ENCODE measurements at regions not wholly inside any gene's neighbourhood (a gene's known extent, or its start where the extent isn't known, plus 50 kb on each side); places are given as distances from the start of the nearest gene placed in this dataset.
"Not testable (repeated sequence)": the region's sequence is repeated elsewhere in the genome, so short reads cannot be mapped to it uniquely, and the experiment has no call there.

GRCh38 chr12:74725154-74725553, 187.5 kb downstream of the ATXN7L3B start:
- no peaks in the 10 kb centered on the region for H3K9me3 Mint-ChIP-seq
- H3K4me1 Mint-ChIP-seq (ENCODE audit: low read depth in 2 of 2), result no peaks in the 10 kb centered on the region
- H3K36me3 Mint-ChIP-seq (ENCODE audit: insufficient read depth), result no peaks in the 10 kb centered on the region
- no peaks in the 10 kb centered on the region for H3K27me3 Mint-ChIP-seq
- H3K27ac Mint-ChIP-seq, result no peak overlapping the region
- ATAC-seq (replicated peaks) (no peak), DNase-seq (no peak)
- H3K4me3 Mint-ChIP-seq, result no peak overlapping the region

GRCh38 chr12:74728006-74728405, 190.4 kb downstream of the ATXN7L3B start:
- DNase-seq (no peak), ATAC-seq (replicated peaks) (no peak)
- Mint-ChIP-seq H3K36me3 (ENCODE audit: insufficient read depth) (no peaks in the 10 kb centered on the region), H3K27ac (no peak overlapping the region), H3K9me3 (no peaks in the 10 kb centered on the region), H3K4me1 (ENCODE audit: low read depth in 2 of 2) (no peaks in the 10 kb centered on the region), H3K4me3 (no peak overlapping the region), H3K27me3 (no peaks in the 10 kb centered on the region)

GRCh38 chr12:74732164-74732784, 194.6 kb downstream of the ATXN7L3B start:
- no peaks in the 10 kb centered on the region for H3K36me3 Mint-ChIP-seq (ENCODE audit: insufficient read depth)
- no peak for ATAC-seq (replicated peaks)
- no peak overlapping the region for H3K27ac Mint-ChIP-seq
- H3K27me3 Mint-ChIP-seq, result no peaks in the 10 kb centered on the region
- no peaks in the 10 kb centered on the region for H3K9me3 Mint-ChIP-seq
- no peak overlapping the region for H3K4me3 Mint-ChIP-seq
- no peak for DNase-seq
- H3K4me1 Mint-ChIP-seq (ENCODE audit: low read depth in 2 of 2), result no peaks in the 10 kb centered on the region

GRCh38 chr12:74732826-74733225, 195.2 kb downstream of the ATXN7L3B start:
- H3K4me3 Mint-ChIP-seq, result no peak overlapping the region
- no peaks in the 10 kb centered on the region for H3K4me1 Mint-ChIP-seq (ENCODE audit: low read depth in 2 of 2)
- ATAC-seq (replicated peaks), result no peak
- H3K27ac Mint-ChIP-seq, result no peak overlapping the region
- no peaks in the 10 kb centered on the region for H3K9me3 Mint-ChIP-seq
- no peak for DNase-seq
- H3K27me3 Mint-ChIP-seq, result no peaks in the 10 kb centered on the region
- no peaks in the 10 kb centered on the region for H3K36me3 Mint-ChIP-seq (ENCODE audit: insufficient read depth)

- Mint-ChIP-seq H3K9me3 (no peaks in the 10 kb centered on the region), H3K36me3 (ENCODE audit: insufficient read depth) (no peaks in the 10 kb centered on the region), H3K27me3 (no peaks in the 10 kb centered on the region), H3K4me3 (no peak overlapping the region), H3K27ac (no peak overlapping the region), H3K4me1 (ENCODE audit: low read depth in 2 of 2) (no peaks in the 10 kb centered on the region)
- no peak for DNase-seq
- ATAC-seq (replicated peaks), result no peak
Observed at GRCh38 chr12:74741112-74741511, 203.5 kb downstream of the ATXN7L3B start.

GRCh38 chr12:74747305-74747704, 209.7 kb downstream of the ATXN7L3B start:
- peaks cover 1 to 3% of the 10 kb centered on the region in 2 donors for H3K9me3 Mint-ChIP-seq
- no peaks in the 10 kb centered on the region for H3K36me3 Mint-ChIP-seq (ENCODE audit: insufficient read depth)
- no peaks in the 10 kb centered on the region for H3K27me3 Mint-ChIP-seq
- H3K27ac Mint-ChIP-seq, result no peak overlapping the region
- DNase-seq (no peak), ATAC-seq (replicated peaks) (no peak)
- H3K4me3 Mint-ChIP-seq, result no peak overlapping the region
- no peaks in the 10 kb centered on the region for H3K4me1 Mint-ChIP-seq (ENCODE audit: low read depth in 2 of 2)

GRCh38 chr12:74751441-74751840, 213.8 kb downstream of the ATXN7L3B start:
- Mint-ChIP-seq H3K4me1 (ENCODE audit: low read depth in 2 of 2) (no peaks in the 10 kb centered on the region), H3K27me3 (no peaks in the 10 kb centered on the region), H3K27ac (no peak overlapping the region), H3K4me3 (no peak overlapping the region), H3K36me3 (ENCODE audit: insufficient read depth) (no peaks in the 10 kb centered on the region), H3K9me3 (peaks cover 6 to 8% of the 10 kb centered on the region in 2 donors)
- DNase-seq (no peak), ATAC-seq (replicated peaks) (no peak)

- Mint-ChIP-seq H3K36me3 (ENCODE audit: insufficient read depth) (no peaks in the 10 kb centered on the region), H3K4me3 (no peak overlapping the region), H3K4me1 (ENCODE audit: low read depth in 2 of 2) (no peaks in the 10 kb centered on the region), H3K9me3 (peaks cover 6 to 8% of the 10 kb centered on the region in 2 donors), H3K27me3 (no peaks in the 10 kb centered on the region), H3K27ac (no peak overlapping the region)
- ATAC-seq (replicated peaks), result no peak
- no peak for DNase-seq
Observed at GRCh38 chr12:74752215-74752614, 214.6 kb downstream of the ATXN7L3B start.

- no peaks in the 10 kb centered on the region for H3K9me3 Mint-ChIP-seq
- H3K27me3 Mint-ChIP-seq, result no peaks in the 10 kb centered on the region
- H3K36me3 Mint-ChIP-seq (ENCODE audit: insufficient read depth), result no peaks in the 10 kb centered on the region
- H3K4me3 Mint-ChIP-seq, result no peak overlapping the region
- no peak overlapping the region for H3K27ac Mint-ChIP-seq
- no peaks in the 10 kb centered on the region for H3K4me1 Mint-ChIP-seq (ENCODE audit: low read depth in 2 of 2)
- DNase-seq (no peak), ATAC-seq (replicated peaks) (no peak)
Observed at GRCh38 chr12:74770552-74770951, 232.9 kb downstream of the ATXN7L3B start.

GRCh38 chr12:74775276-74775675, 237.6 kb downstream of the ATXN7L3B start:
- no peaks in the 10 kb centered on the region for H3K36me3 Mint-ChIP-seq (ENCODE audit: insufficient read depth)
- no peak overlapping the region for H3K4me3 Mint-ChIP-seq
- H3K27ac Mint-ChIP-seq, result no peak overlapping the region
- H3K9me3 Mint-ChIP-seq, result no peaks in the 10 kb centered on the region
- DNase-seq (no peak), ATAC-seq (replicated peaks) (no peak)
- no peaks in the 10 kb centered on the region for H3K4me1 Mint-ChIP-seq (ENCODE audit: low read depth in 2 of 2)
- H3K27me3 Mint-ChIP-seq, result no peaks in the 10 kb centered on the region

- Mint-ChIP-seq H3K27ac (no peak overlapping the region), H3K4me3 (no peak overlapping the region), H3K4me1 (ENCODE audit: low read depth in 2 of 2) (no peaks in the 10 kb centered on the region), H3K27me3 (no peaks in the 10 kb centered on the region), H3K36me3 (ENCODE audit: insufficient read depth) (no peaks in the 10 kb centered on the region), H3K9me3 (no peaks in the 10 kb centered on the region)
- ATAC-seq (replicated peaks) (no peak), DNase-seq (no peak)
Observed at GRCh38 chr12:74776378-74776777, 238.7 kb downstream of the ATXN7L3B start.

- no peaks in the 10 kb centered on the region for H3K27me3 Mint-ChIP-seq
- no peak for DNase-seq
- no peaks in the 10 kb centered on the region for H3K36me3 Mint-ChIP-seq (ENCODE audit: insufficient read depth)
- no peak for ATAC-seq (replicated peaks)
- H3K4me3 Mint-ChIP-seq, result no peak overlapping the region
- H3K27ac Mint-ChIP-seq, result no peak overlapping the region
- no peaks in the 10 kb centered on the region for H3K9me3 Mint-ChIP-seq
- no peaks in the 10 kb centered on the region for H3K4me1 Mint-ChIP-seq (ENCODE audit: low read depth in 2 of 2)
Observed at GRCh38 chr12:74780182-74780849, 242.7 kb downstream of the ATXN7L3B start.

- not testable (repeated sequence) for H3K4me3 Mint-ChIP-seq; H3K36me3 Mint-ChIP-seq (ENCODE audit: insufficient read depth); H3K27ac Mint-ChIP-seq; H3K27me3 Mint-ChIP-seq; H3K9me3 Mint-ChIP-seq; ATAC-seq (replicated peaks); DNase-seq; H3K4me1 Mint-ChIP-seq (ENCODE audit: low read depth in 2 of 2)
Observed at GRCh38 chr12:74780850-74781241, 243.2 kb downstream of the ATXN7L3B start.

GRCh38 chr12:74781991-74782485, 244.4 kb downstream of the ATXN7L3B start:
- DNase-seq (no peak), ATAC-seq (replicated peaks) (no peak)
- Mint-ChIP-seq H3K9me3 (no peaks in the 10 kb centered on the region), H3K4me3 (no peak overlapping the region), H3K4me1 (ENCODE audit: low read depth in 2 of 2) (no peaks in the 10 kb centered on the region), H3K27ac (no peak overlapping the region), H3K27me3 (no peaks in the 10 kb centered on the region), H3K36me3 (ENCODE audit: insufficient read depth) (no peaks in the 10 kb centered on the region)

Data from effector memory CD8-positive, alpha-beta T cell (primary cell).